ENCODE measurements at regions not wholly inside any gene's neighbourhood (a gene's known extent, or its start where the extent isn't known, plus 50 kb on each side); places are given as distances from the start of the nearest gene placed in this dataset.

DNA sequence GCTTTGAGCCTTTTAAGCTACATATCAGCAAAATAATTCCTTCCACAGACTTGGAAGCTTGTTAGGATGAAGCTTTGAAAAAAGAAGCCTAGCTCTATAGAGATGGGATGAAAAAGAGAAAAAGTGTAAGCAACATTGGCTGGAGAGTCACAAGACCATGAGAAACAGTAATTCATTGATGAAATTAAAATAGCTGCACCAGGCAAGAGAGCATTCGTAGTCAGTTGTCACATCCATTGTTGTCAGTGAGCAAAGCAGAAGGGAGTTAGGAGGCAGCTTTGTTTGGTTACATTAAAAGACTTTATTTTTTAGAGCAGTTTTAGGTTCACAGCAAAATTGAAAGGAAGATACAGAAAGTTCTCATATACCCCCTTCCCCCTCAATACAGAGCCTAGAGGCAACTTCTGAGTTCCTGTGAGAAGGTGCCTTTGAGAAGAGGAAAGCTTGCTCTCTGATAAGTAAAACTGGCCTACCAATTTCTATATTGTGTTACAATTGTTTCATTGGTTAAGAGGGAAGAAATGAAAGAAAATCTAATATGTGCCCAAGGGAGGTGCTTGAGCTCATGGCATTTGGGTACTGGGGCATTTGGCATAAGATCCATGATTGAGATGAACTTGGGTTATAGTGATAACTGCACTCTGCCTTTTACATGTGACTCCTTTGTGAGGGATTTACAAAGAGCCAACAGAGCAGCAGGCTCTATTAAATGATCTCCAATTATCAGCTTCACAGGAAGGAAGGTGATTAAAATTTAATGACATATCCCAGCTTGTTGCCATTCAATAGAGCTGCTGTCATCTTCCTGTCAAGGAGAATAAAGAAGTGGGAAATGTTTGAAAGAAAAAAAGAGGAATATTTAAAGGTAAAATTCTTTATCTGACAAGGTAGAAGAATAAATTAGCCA, 361.3 kb upstream of the TMTC1 start:
- no peak for TF ChIP-seq SMC3 (IDR thresholded peaks at IDR 0.05; ENCODE audit: low read depth, low read length)
- TF ChIP-seq, protein P1, sequence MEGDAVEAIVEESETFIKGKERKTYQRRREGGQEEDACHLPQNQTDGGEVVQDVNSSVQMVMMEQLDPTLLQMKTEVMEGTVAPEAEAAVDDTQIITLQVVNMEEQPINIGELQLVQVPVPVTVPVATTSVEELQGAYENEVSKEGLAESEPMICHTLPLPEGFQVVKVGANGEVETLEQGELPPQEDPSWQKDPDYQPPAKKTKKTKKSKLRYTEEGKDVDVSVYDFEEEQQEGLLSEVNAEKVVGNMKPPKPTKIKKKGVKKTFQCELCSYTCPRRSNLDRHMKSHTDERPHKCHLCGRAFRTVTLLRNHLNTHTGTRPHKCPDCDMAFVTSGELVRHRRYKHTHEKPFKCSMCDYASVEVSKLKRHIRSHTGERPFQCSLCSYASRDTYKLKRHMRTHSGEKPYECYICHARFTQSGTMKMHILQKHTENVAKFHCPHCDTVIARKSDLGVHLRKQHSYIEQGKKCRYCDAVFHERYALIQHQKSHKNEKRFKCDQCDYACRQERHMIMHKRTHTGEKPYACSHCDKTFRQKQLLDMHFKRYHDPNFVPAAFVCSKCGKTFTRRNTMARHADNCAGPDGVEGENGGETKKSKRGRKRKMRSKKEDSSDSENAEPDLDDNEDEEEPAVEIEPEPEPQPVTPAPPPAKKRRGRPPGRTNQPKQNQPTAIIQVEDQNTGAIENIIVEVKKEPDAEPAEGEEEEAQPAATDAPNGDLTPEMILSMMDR (conservative IDR thresholded peaks at IDR 0.05; ENCODE audit: low read depth, low read length), result no peak
- TF ChIP-seq POLR2A (IDR thresholded peaks at IDR 0.05; ENCODE audit: low read depth, low read length), result no peak
- no peak for TF ChIP-seq CEBPB (IDR thresholded peaks at IDR 0.05; ENCODE audit: low read depth, low read length)
- no peak for TF ChIP-seq RAD21 (IDR thresholded peaks at IDR 0.05; ENCODE audit: low read length)
- TF ChIP-seq MAZ (IDR thresholded peaks at IDR 0.05; ENCODE audit: borderline replicate concordance, low read depth, low read length), result no peak
- no peak for TF ChIP-seq NFE2L2 (IDR thresholded peaks at IDR 0.05; ENCODE audit: low read depth, low read length)
- no peak for TF ChIP-seq RFX5 (IDR thresholded peaks at IDR 0.05; ENCODE audit: low read depth, low read length)
- no peak for TF ChIP-seq MXI1 (IDR thresholded peaks at IDR 0.05; ENCODE audit: borderline replicate concordance, low read depth, low read length)
- TF ChIP-seq, protein P2, sequence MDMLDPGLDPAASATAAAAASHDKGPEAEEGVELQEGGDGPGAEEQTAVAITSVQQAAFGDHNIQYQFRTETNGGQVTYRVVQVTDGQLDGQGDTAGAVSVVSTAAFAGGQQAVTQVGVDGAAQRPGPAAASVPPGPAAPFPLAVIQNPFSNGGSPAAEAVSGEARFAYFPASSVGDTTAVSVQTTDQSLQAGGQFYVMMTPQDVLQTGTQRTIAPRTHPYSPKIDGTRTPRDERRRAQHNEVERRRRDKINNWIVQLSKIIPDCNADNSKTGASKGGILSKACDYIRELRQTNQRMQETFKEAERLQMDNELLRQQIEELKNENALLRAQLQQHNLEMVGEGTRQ (IDR thresholded peaks at IDR 0.05; ENCODE audit: low read depth, low read length), result no peak
